ENCODE measurements at regions not wholly inside any gene's neighbourhood (a gene's known extent, or its start where the extent isn't known, plus 50 kb on each side); places are given as distances from the start of the nearest gene placed in this dataset.

DNA sequence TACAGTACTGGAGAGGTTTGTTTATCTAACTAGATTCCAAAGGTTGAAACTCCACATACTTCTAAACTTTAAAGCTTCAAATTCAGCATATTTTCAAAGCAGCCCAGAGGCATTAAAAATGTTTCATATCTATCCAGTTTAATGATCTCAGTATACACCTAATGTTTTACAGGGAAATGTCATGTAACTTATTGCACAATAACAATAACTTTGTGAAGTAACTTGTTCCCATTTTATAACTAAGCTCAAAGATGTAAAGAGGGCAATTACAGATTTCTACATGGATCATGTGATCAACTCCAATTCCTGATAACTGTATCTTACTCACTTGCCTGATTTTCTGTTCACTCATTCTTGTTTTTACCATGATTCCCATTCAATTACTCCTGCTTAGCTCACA is 610.0 kb downstream of the TAF11L14 start:
- Histone ChIP-seq H3K36me3 (no peaks in the 10 kb centered on the region), H3K9me3 (peaks cover 0 to 4% (median 0%) of the 10 kb centered on the region in 4 donors), H3K4me1 (no peaks in the 10 kb centered on the region), H3K27ac (no peak overlapping the region), H3K27me3 (no peaks in the 10 kb centered on the region), H3K4me3 (no peak overlapping the region)
- DNase-seq (no peak), ATAC-seq (ENCODE audit: low FRiP score in 2 of 2) (no peak)
- TF ChIP-seq EP300 (IDR thresholded peaks at IDR 0.05) (no peak), POLR2AphosphoS5 (IDR thresholded peaks at IDR 0.05) (no peak), CTCF (IDR thresholded peaks at IDR 0.05) (no peak), POLR2A (IDR thresholded peaks at IDR 0.05) (no peak)

DNA sequence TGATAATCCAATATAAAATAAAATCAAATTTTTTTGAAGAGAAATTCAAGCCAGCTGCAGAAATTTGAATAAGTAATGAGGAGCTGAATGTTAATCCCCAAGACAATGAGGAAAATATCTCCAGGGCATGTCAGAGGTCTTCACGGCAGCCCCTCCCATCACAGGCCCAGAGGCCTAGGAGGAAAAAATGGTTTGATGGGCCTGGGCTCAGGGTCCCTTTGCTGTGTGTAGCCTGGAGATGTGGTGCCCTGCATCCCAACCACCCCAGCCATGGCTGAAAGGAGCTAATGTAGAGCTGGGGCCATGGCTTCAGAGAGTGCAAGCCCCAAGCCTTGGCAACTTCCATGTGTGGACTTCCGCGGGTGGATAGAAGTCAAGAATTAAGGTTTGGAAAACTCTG is 618.3 kb downstream of the TAF11L14 start:
- no peaks in the 10 kb centered on the region for H3K36me3 ChIP-seq
- no peak for ATAC-seq (ENCODE audit: low FRiP score in 2 of 2)
- H3K27me3 ChIP-seq = no peaks in the 10 kb centered on the region
- no peak overlapping the region for H3K27ac ChIP-seq
- TF ChIP-seq EP300 (IDR thresholded peaks at IDR 0.05) (no peak), CTCF (IDR thresholded peaks at IDR 0.05) (no peak), POLR2AphosphoS5 (IDR thresholded peaks at IDR 0.05) (no peak), POLR2A (IDR thresholded peaks at IDR 0.05) (no peak)
- no peaks in the 10 kb centered on the region for H3K4me1 ChIP-seq
- H3K9me3 ChIP-seq = peaks cover 0 to 8% (median 1%) of the 10 kb centered on the region in 4 donors
- 93 to 98% methylated on average over 3 of the region's 3 CpGs for WGBS, 2 donors
- no peak for DNase-seq
- no peak overlapping the region for H3K4me3 ChIP-seq

- no peak for TF ChIP-seq POLR2AphosphoS5 (IDR thresholded peaks at IDR 0.05)
- no peak for TF ChIP-seq POLR2A (IDR thresholded peaks at IDR 0.05)
- TF ChIP-seq EP300 (IDR thresholded peaks at IDR 0.05) = no peak
- no peak for TF ChIP-seq CTCF (IDR thresholded peaks at IDR 0.05)
- ATAC-seq (ENCODE audit: low FRiP score in 2 of 2) (no peak), DNase-seq (no peak)
- WGBS, 2 donors = 90 to 92% methylated on average over 3 of the region's 3 CpGs
- Histone ChIP-seq H3K27me3 (no peaks in the 10 kb centered on the region), H3K27ac (no peak overlapping the region), H3K4me3 (no peak overlapping the region), H3K9me3 (no peaks in the 10 kb centered on the region), H3K36me3 (no peaks in the 10 kb centered on the region), H3K4me1 (no peaks in the 10 kb centered on the region)
Measured at GRCh38 chr5:18264126-18264882, 630.0 kb downstream of the TAF11L14 start.

- ATAC-seq (ENCODE audit: low FRiP score in 2 of 2) = no peak
Measured at GRCh38 chr5:18270635-18271338, 636.5 kb downstream of the TAF11L14 start.

More at GRCh38 chr5:18270635-18271338, 636.5 kb downstream of the TAF11L14 start:
- TF ChIP-seq EP300 (IDR thresholded peaks at IDR 0.05) = no peak
- no peak for TF ChIP-seq POLR2AphosphoS5 (IDR thresholded peaks at IDR 0.05)
- no peak for TF ChIP-seq CTCF (IDR thresholded peaks at IDR 0.05)
- no peak for TF ChIP-seq POLR2A (IDR thresholded peaks at IDR 0.05)
- Histone ChIP-seq H3K36me3 (no peaks in the 10 kb centered on the region), H3K4me3 (no peak overlapping the region), H3K27ac (no peak overlapping the region), H3K9me3 (no peaks in the 10 kb centered on the region), H3K27me3 (no peaks in the 10 kb centered on the region), H3K4me1 (no peaks in the 10 kb centered on the region)
- 85 to 90% methylated on average over 4 of the region's 4 CpGs for WGBS, 2 donors
- no peak for DNase-seq
